H9 (cell line): ENCODE measurements at regions not wholly inside any gene's neighbourhood (a gene's known extent, or its start where the extent isn't known, plus 50 kb on each side); places are given as distances from the start of the nearest gene placed in this dataset.

Source experiments
- DNase-seq: peaks from one replicate; pipeline ENCODE4 v3.0.0-alpha.2; 2017
- H2AFZ ChIP-seq: one replicate; pipeline ENCODE4 v1.6.1; 2013; ENCODE audit warnings: mild to moderate bottlenecking, low read length, control low read depth, moderate library complexity
- H2AK5ac ChIP-seq: 2 replicates; pipeline ENCODE4 v1.6.1; 2013; ENCODE audit warnings: low read length, control low read depth, mixed read lengths; ENCODE audit not compliant: insufficient read length
- H2BK120ac ChIP-seq: one replicate; pipeline ENCODE4 v1.6.1; 2013; ENCODE audit warnings: low read depth, mild to moderate bottlenecking, low read length, control low read depth, inconsistent platforms; ENCODE audit not compliant: poor library complexity, severe bottlenecking
- H2BK12ac ChIP-seq: 2 replicates; pipeline ENCODE4 v1.6.1; 2013; ENCODE audit warnings: low read length, control low read depth, mixed read lengths, low read depth; ENCODE audit not compliant: insufficient read length
- H2BK15ac ChIP-seq: 2 replicates; pipeline ENCODE4 v1.6.1; 2013; ENCODE audit warnings: low read depth, low read length, control low read depth
- H2BK20ac ChIP-seq: one replicate; pipeline ENCODE4 v1.6.1; 2013; ENCODE audit warnings: low read depth, mild to moderate bottlenecking, low read length, control low read depth, inconsistent platforms; ENCODE audit not compliant: poor library complexity, severe bottlenecking
- H2BK5ac ChIP-seq: 2 replicates; pipeline ENCODE4 v1.6.1; 2013; ENCODE audit warnings: low read length, control low read depth, mixed read lengths; ENCODE audit not compliant: insufficient read length
- H3K14ac ChIP-seq: 2 replicates; pipeline ENCODE4 v1.6.1; 2013; ENCODE audit warnings: low read length, control low read depth; ENCODE audit not compliant: insufficient read depth
- H3K18ac ChIP-seq: 2 replicates; pipeline ENCODE4 v1.6.1; 2013; ENCODE audit warnings: low read depth, mild to moderate bottlenecking, mixed read lengths, low read length, control low read depth; ENCODE audit not compliant: insufficient read length
- H3K23ac ChIP-seq: 2 replicates; pipeline ENCODE4 v1.6.1; 2013; ENCODE audit warnings: low read length, control low read depth, mixed read lengths, low read depth; ENCODE audit not compliant: insufficient read length
- H3K23me2 ChIP-seq: 2 replicates; pipeline ENCODE4 v1.6.1; 2013; ENCODE audit warnings: low read depth, mild to moderate bottlenecking, mixed read lengths, low read length, control low read depth; ENCODE audit not compliant: insufficient read length, poor library complexity, severe bottlenecking
- H3K27ac ChIP-seq: 2 replicates; pipeline ENCODE4 v1.5.1; 2013; ENCODE audit warnings: low read length, control low read depth, mixed read lengths, low read depth; ENCODE audit not compliant: insufficient read length
- H3K27me3 ChIP-seq: 2 replicates; pipeline ENCODE4 v1.6.1; 2013; ENCODE audit warnings: low read length, control low read depth, inconsistent platforms; ENCODE audit not compliant: insufficient read depth
- H3K4ac ChIP-seq: 2 replicates; pipeline ENCODE4 v1.6.1; 2013; ENCODE audit warnings: low read depth, mild to moderate bottlenecking, control low read depth, inconsistent platforms, low read length, moderate library complexity
- H3K4me1 ChIP-seq: 2 replicates; pipeline ENCODE4 v1.6.1; 2013; ENCODE audit warnings: low read length, control low read depth, inconsistent platforms; ENCODE audit not compliant: insufficient read depth
- H3K4me2 ChIP-seq: 2 replicates; pipeline ENCODE4 v1.6.1; 2013; ENCODE audit warnings: low read length, control low read depth, mixed read lengths; ENCODE audit not compliant: insufficient read length, insufficient read depth
- H3K56ac ChIP-seq: 2 replicates; pipeline ENCODE4 v1.6.1; 2013; ENCODE audit warnings: low read depth, mild to moderate bottlenecking, mixed read lengths, low read length, control low read depth; ENCODE audit not compliant: insufficient read length
- H3K79me1 ChIP-seq: 2 replicates; pipeline ENCODE4 v1.6.1; 2013; ENCODE audit warnings: low read depth, mild to moderate bottlenecking, moderate library complexity, low read length, control low read depth, inconsistent platforms; ENCODE audit not compliant: insufficient read depth, poor library complexity, severe bottlenecking
- H3K79me2 ChIP-seq: 2 replicates; pipeline ENCODE4 v1.6.1; 2013; ENCODE audit warnings: low read length, control low read depth, inconsistent platforms; ENCODE audit not compliant: insufficient read depth
- H3K9ac ChIP-seq: 2 replicates; pipeline ENCODE4 v1.6.1; 2013; ENCODE audit warnings: low read length, control low read depth, mixed read lengths; ENCODE audit not compliant: insufficient read length; ENCODE audit errors: extremely low read depth
- H3K9me3 ChIP-seq: one replicate; pipeline ENCODE4 v1.6.1; 2013; ENCODE audit warnings: low read depth, low read length, inconsistent platforms; ENCODE audit not compliant: control insufficient read depth
- H3T11ph ChIP-seq: one replicate; pipeline ENCODE4 v1.6.1; 2013; ENCODE audit warnings: mild to moderate bottlenecking, low read length, control low read depth, inconsistent platforms
- H4K20me1 ChIP-seq: one replicate; pipeline ENCODE4 v1.6.1; 2013; ENCODE audit not compliant: control insufficient read depth, insufficient read length, insufficient read depth
- H4K5ac ChIP-seq: 2 replicates; pipeline ENCODE4 v1.6.1; 2013; ENCODE audit warnings: low read depth, mild to moderate bottlenecking, mixed read lengths, low read length, control low read depth; ENCODE audit not compliant: insufficient read length
- H4K8ac ChIP-seq: replicated peaks from 2 replicates; pipeline ENCODE4 v1.6.1; 2013; ENCODE audit warnings: low read length, control low read depth, mixed read lengths, low read depth; ENCODE audit not compliant: insufficient read length
- H4K91ac ChIP-seq: 2 replicates; pipeline ENCODE4 v1.6.1; 2013; ENCODE audit warnings: low read depth, mild to moderate bottlenecking, moderate library complexity, mixed read lengths, low read length, control low read depth; ENCODE audit not compliant: insufficient read length
- H3K27ac Mint-ChIP-seq, 3 experiments: 2 replicates in 2 of 3; 3 replicates in 1 of 3; pipeline ENCODE4 v1.8.0; 2020 to 2021; ENCODE audit warnings: mixed read lengths in 3 of 3, mild to moderate bottlenecking in 1 of 3, moderate library complexity in 1 of 3
- H3K27me3 Mint-ChIP-seq: 2 replicates; pipeline ENCODE4 v1.8.0; 2021; ENCODE audit warnings: low read depth, mild to moderate bottlenecking, moderate library complexity, mixed read lengths
- H3K36me3 Mint-ChIP-seq, 3 experiments: 2 replicates in 2 of 3; 3 replicates in 1 of 3; pipeline ENCODE4 v1.8.0; 2020 to 2021; ENCODE audit warnings: low read depth in 3 of 3, mixed read lengths in 3 of 3; ENCODE audit not compliant: insufficient read depth in 1 of 3
- H3K4me1 Mint-ChIP-seq, 2 experiments: 2 replicates each; pipeline ENCODE4 v1.8.0; 2020; ENCODE audit warnings: mixed read lengths in 2 of 2
- H3K4me3 Mint-ChIP-seq, 2 experiments: 2 replicates in 1 of 2; 3 replicates in 1 of 2; pipeline ENCODE4 v1.8.0; 2020 to 2021; ENCODE audit warnings: mild to moderate bottlenecking in 2 of 2, mixed read lengths in 2 of 2, moderate library complexity in 1 of 2
- H3K9me3 Mint-ChIP-seq, 2 experiments: 2 replicates in 1 of 2; 3 replicates in 1 of 2; pipeline ENCODE4 v1.8.0; 2020; ENCODE audit warnings: mild to moderate bottlenecking in 2 of 2, mixed read lengths in 2 of 2, moderate library complexity in 1 of 2
- TF ChIP-seq, protein P1 (sequence below): fragments of 200-600 bp; sonication (generic); conservative IDR thresholded peaks from 3 replicates; pipeline ENCODE4 v1.8.0; 2021; ENCODE audit warnings: antibody characterized with exemption, mild to moderate bottlenecking

DNA sequence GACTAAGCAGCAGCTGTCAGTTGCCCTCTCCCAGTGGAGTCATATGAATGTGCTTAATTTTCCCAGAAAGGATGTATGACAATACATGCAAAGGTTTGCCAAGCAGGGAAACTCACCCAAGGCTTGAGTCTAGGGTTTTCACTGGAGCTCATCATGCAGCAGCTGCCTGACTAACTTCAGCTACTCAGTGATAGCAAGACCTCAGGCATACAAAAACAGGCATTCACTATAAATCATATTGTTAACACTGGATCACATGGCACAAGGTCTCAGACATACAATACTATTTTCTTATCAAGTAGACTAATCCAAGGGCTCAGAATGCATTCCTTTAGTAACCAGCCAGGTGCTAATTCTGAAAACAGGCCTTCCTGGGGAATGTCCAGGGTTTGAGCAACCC is 85.0 kb upstream of the STAC start:
- Histone ChIP-seq H3K9ac (no peak overlapping the region), H3K79me1 (no peaks in the 10 kb centered on the region), H3T11ph (no peak overlapping the region), H3K27me3 (no peaks in the 10 kb centered on the region), H2BK20ac (no peak overlapping the region), H2BK120ac (no peak overlapping the region), H2AK5ac (no peak overlapping the region), H3K14ac (no peak overlapping the region), H4K8ac (no peak overlapping the region), H3K23ac (no peak overlapping the region), H4K20me1 (no peaks in the 10 kb centered on the region), H3K79me2 (no peaks in the 10 kb centered on the region), H2AFZ (no peak overlapping the region), H3K9me3 (no peaks in the 10 kb centered on the region), H4K91ac (no peak overlapping the region), H3K56ac (no peak overlapping the region), H2BK15ac (no peak overlapping the region), H3K4me1 (no peaks in the 10 kb centered on the region; the same call in 1 of the 2 replicates), H3K4me2 (no peak overlapping the region), H3K4ac (no peak overlapping the region), H2BK5ac (no peak overlapping the region), H3K27ac (no peak overlapping the region), H4K5ac (no peak overlapping the region), H3K23me2 (no peaks in the 10 kb centered on the region), H2BK12ac (no peak overlapping the region), H3K18ac (no peak overlapping the region)
- no peaks in the 10 kb centered on the region for H3K9me3 Mint-ChIP-seq
- no peak overlapping the region for H3K27ac Mint-ChIP-seq
- H3K36me3 Mint-ChIP-seq: no peaks in the 10 kb centered on the region
- no peaks in the 10 kb centered on the region for H3K27me3 Mint-ChIP-seq
- DNase-seq: no peak
- no peak overlapping the region for H3K4me3 Mint-ChIP-seq
- TF ChIP-seq, protein P1, sequence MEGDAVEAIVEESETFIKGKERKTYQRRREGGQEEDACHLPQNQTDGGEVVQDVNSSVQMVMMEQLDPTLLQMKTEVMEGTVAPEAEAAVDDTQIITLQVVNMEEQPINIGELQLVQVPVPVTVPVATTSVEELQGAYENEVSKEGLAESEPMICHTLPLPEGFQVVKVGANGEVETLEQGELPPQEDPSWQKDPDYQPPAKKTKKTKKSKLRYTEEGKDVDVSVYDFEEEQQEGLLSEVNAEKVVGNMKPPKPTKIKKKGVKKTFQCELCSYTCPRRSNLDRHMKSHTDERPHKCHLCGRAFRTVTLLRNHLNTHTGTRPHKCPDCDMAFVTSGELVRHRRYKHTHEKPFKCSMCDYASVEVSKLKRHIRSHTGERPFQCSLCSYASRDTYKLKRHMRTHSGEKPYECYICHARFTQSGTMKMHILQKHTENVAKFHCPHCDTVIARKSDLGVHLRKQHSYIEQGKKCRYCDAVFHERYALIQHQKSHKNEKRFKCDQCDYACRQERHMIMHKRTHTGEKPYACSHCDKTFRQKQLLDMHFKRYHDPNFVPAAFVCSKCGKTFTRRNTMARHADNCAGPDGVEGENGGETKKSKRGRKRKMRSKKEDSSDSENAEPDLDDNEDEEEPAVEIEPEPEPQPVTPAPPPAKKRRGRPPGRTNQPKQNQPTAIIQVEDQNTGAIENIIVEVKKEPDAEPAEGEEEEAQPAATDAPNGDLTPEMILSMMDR: no peak
- H3K4me1 Mint-ChIP-seq: no peaks in the 10 kb centered on the region
